ENCODE measurements at regions not wholly inside any gene's neighbourhood (a gene's known extent, or its start where the extent isn't known, plus 50 kb on each side); places are given as distances from the start of the nearest gene placed in this dataset.

DNA sequence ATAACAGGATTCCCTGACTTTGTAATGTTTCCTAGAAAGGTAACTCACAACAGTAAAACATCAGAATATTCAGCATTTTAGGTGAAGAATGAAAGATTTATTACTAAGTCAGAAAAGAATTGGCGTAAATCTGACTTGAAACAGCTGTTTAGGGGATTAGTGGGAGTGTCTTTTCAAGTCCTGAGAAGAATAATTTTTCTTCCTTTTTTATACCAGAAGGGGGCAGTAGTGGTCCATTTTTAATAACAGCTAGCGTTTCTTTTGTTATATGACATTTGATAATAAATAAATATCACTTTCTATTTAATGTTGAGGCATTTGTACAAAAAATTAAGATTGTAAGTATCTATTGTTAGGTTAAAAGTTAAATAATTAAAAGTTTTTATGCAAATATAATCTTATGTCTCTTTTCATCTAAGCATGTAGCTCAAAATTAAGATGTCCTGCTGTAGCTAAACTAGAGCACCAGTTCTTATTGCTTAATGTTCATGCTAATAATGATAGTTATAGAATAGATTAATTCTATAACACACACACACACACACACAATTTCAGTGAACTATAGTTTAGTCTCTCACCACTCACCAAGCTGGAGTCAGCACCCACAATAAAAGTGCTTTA, 258.7 kb upstream of the ARRDC3 start:
- TF ChIP-seq GABPA (IDR thresholded peaks at IDR 0.05; ENCODE audit: low read depth) = no peak
- TF ChIP-seq POLR2AphosphoS5 (IDR thresholded peaks at IDR 0.05; ENCODE audit: low read depth) = no peak
- TF ChIP-seq, protein P1, sequence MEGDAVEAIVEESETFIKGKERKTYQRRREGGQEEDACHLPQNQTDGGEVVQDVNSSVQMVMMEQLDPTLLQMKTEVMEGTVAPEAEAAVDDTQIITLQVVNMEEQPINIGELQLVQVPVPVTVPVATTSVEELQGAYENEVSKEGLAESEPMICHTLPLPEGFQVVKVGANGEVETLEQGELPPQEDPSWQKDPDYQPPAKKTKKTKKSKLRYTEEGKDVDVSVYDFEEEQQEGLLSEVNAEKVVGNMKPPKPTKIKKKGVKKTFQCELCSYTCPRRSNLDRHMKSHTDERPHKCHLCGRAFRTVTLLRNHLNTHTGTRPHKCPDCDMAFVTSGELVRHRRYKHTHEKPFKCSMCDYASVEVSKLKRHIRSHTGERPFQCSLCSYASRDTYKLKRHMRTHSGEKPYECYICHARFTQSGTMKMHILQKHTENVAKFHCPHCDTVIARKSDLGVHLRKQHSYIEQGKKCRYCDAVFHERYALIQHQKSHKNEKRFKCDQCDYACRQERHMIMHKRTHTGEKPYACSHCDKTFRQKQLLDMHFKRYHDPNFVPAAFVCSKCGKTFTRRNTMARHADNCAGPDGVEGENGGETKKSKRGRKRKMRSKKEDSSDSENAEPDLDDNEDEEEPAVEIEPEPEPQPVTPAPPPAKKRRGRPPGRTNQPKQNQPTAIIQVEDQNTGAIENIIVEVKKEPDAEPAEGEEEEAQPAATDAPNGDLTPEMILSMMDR (IDR thresholded peaks at IDR 0.05; ENCODE audit: insufficient read depth, low read length) = no peak
- TF ChIP-seq, protein P2, sequence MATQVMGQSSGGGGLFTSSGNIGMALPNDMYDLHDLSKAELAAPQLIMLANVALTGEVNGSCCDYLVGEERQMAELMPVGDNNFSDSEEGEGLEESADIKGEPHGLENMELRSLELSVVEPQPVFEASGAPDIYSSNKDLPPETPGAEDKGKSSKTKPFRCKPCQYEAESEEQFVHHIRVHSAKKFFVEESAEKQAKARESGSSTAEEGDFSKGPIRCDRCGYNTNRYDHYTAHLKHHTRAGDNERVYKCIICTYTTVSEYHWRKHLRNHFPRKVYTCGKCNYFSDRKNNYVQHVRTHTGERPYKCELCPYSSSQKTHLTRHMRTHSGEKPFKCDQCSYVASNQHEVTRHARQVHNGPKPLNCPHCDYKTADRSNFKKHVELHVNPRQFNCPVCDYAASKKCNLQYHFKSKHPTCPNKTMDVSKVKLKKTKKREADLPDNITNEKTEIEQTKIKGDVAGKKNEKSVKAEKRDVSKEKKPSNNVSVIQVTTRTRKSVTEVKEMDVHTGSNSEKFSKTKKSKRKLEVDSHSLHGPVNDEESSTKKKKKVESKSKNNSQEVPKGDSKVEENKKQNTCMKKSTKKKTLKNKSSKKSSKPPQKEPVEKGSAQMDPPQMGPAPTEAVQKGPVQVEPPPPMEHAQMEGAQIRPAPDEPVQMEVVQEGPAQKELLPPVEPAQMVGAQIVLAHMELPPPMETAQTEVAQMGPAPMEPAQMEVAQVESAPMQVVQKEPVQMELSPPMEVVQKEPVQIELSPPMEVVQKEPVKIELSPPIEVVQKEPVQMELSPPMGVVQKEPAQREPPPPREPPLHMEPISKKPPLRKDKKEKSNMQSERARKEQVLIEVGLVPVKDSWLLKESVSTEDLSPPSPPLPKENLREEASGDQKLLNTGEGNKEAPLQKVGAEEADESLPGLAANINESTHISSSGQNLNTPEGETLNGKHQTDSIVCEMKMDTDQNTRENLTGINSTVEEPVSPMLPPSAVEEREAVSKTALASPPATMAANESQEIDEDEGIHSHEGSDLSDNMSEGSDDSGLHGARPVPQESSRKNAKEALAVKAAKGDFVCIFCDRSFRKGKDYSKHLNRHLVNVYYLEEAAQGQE (IDR thresholded peaks at IDR 0.05; ENCODE audit: insufficient replicate concordance, low read depth) = no peak

Data from HL-60 (cell line).